ENCODE measurements at regions not wholly inside any gene's neighbourhood (a gene's known extent, or its start where the extent isn't known, plus 50 kb on each side); places are given as distances from the start of the nearest gene placed in this dataset.
A peak's percentile ranks its signal among the peaks of the same experiment; 100 is the strongest.

DNA sequence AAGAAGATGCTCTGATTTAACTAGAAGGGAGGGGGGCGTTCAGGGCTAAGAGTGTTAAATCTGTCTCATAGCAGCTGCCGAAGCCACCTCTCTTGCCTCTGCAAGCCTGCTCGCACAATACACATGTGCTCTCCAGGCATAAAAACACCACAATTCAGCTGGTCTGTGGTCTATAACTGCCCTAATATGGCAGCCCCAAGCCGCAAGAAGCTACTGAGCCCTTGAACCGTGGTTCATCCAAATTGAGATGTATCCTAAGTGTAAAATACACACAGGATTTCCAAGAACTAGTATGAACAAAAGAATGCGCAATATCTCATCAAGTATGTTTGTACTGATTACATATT is 70.8 kb upstream of the FGFR2 start (continued):
- no peak for TF ChIP-seq CTCF (conservative IDR thresholded peaks at IDR 0.05; ENCODE audit: low read depth in 2 of 2)
- no peak for TF ChIP-seq ZNF331 (CRISPR knock-in tag; IDR thresholded peaks at IDR 0.05; ENCODE audit: low read depth)
- TF ChIP-seq ETS1 (IDR thresholded peaks at IDR 0.05), result no peak
- no peak for TF ChIP-seq JUNB (IDR thresholded peaks at IDR 0.05; ENCODE audit: unreplicated experiment)
- no peak for TF ChIP-seq EZH2 (IDR thresholded peaks at IDR 0.05; ENCODE audit: low read depth, unreplicated experiment)
- no peak for TF ChIP-seq EZH2phosphoT487 (IDR thresholded peaks at IDR 0.05; ENCODE audit: unreplicated experiment)
- no peak for TF ChIP-seq NANOG (IDR thresholded peaks at IDR 0.05; ENCODE audit: borderline replicate concordance)
- no peak for TF ChIP-seq CREB1 (CRISPR knock-in tag; IDR thresholded peaks at IDR 0.05; ENCODE audit: low read depth)
- TF ChIP-seq, protein P1, sequence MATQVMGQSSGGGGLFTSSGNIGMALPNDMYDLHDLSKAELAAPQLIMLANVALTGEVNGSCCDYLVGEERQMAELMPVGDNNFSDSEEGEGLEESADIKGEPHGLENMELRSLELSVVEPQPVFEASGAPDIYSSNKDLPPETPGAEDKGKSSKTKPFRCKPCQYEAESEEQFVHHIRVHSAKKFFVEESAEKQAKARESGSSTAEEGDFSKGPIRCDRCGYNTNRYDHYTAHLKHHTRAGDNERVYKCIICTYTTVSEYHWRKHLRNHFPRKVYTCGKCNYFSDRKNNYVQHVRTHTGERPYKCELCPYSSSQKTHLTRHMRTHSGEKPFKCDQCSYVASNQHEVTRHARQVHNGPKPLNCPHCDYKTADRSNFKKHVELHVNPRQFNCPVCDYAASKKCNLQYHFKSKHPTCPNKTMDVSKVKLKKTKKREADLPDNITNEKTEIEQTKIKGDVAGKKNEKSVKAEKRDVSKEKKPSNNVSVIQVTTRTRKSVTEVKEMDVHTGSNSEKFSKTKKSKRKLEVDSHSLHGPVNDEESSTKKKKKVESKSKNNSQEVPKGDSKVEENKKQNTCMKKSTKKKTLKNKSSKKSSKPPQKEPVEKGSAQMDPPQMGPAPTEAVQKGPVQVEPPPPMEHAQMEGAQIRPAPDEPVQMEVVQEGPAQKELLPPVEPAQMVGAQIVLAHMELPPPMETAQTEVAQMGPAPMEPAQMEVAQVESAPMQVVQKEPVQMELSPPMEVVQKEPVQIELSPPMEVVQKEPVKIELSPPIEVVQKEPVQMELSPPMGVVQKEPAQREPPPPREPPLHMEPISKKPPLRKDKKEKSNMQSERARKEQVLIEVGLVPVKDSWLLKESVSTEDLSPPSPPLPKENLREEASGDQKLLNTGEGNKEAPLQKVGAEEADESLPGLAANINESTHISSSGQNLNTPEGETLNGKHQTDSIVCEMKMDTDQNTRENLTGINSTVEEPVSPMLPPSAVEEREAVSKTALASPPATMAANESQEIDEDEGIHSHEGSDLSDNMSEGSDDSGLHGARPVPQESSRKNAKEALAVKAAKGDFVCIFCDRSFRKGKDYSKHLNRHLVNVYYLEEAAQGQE (IDR thresholded peaks at IDR 0.05; ENCODE audit: unreplicated experiment), result no peak

GRCh38 chr10:121668314-121669027 is 70.2 kb upstream of the FGFR2 start:
- peak overlapping the region; percentile 36; the same call in 2 of the 3 replicates for H3K4me3 Mint-ChIP-seq
- peaks cover 26% of the 10 kb centered on the region for H3K4me1 Mint-ChIP-seq
- H3K27me3 Mint-ChIP-seq (ENCODE audit: insufficient read depth, low read depth, poor library complexity), result peaks cover 8% of the 10 kb centered on the region
- Histone ChIP-seq H3K4me3 (no peak overlapping the region), H3F3A (replicated peaks; ENCODE audit: low read depth) (no peaks in the 10 kb centered on the region), H2AFZ (peak overlapping the region; percentile 95), H3K27ac (ENCODE audit: low read depth) (no peak overlapping the region), H3K36me3 (ENCODE audit: insufficient read depth) (no peaks in the 10 kb centered on the region), H3K4me1 (ENCODE audit: insufficient read depth) (peaks cover 15% of the 10 kb centered on the region; the same call in 1 of the 2 replicates), H3K4me2 (peak overlapping the region; percentile 31; the same call in 1 of the 2 replicates), H3K79me2 (replicated peaks; ENCODE audit: insufficient read depth) (no peaks in the 10 kb centered on the region), H3K27me3 (ENCODE audit: insufficient read depth) (no peaks in the 10 kb centered on the region), H3K9me2 (ENCODE audit: insufficient read depth) (0 out of 2 replicates have a peak, but pooled peaks cover 6% of the 10 kb centered on the region), H4K20me1 (replicated peaks; ENCODE audit: insufficient read depth) (no peaks in the 10 kb centered on the region)
- H3K36me3 Mint-ChIP-seq (ENCODE audit: low read depth), result no peaks in the 10 kb centered on the region; the same call in 1 of the 3 replicates
- no peak overlapping the region for H3K27ac Mint-ChIP-seq
- DNase-seq (ENCODE audit: low spot score) (peak; percentile 64), ATAC-seq (peak; percentile 90)
- TF ChIP-seq, protein P1 (IDR thresholded peaks at IDR 0.05; ENCODE audit: unreplicated experiment), result no peak
- TF ChIP-seq ZNF114 (CRISPR knock-in tag; IDR thresholded peaks at IDR 0.05), result no peak
- TF ChIP-seq CTCF (conservative IDR thresholded peaks at IDR 0.05; ENCODE audit: low read depth in 2 of 2), result no peak
- H3K9me3 Mint-ChIP-seq, result peaks cover 6% of the 10 kb centered on the region; the same call in 2 of the 3 replicates

Data from GM23338 (cell line).